NK-92 treated with Interleukin-12 subunit alpha and Interleukin-12 subunit beta, amount 100 ng/mL, for 24 hours (cell line): ENCODE measurements at regions not wholly inside any gene's neighbourhood (a gene's known extent, or its start where the extent isn't known, plus 50 kb on each side); places are given as distances from the start of the nearest gene placed in this dataset.
"Not testable (repeated sequence)": the region's sequence is repeated elsewhere in the genome, so short reads cannot be mapped to it uniquely, and the experiment has no call there.

ENCODE experiments used
- DNase-seq: peaks from one replicate; lab custom pipeline; 2025; lab: John Stamatoyannopoulos, UW

DNA sequence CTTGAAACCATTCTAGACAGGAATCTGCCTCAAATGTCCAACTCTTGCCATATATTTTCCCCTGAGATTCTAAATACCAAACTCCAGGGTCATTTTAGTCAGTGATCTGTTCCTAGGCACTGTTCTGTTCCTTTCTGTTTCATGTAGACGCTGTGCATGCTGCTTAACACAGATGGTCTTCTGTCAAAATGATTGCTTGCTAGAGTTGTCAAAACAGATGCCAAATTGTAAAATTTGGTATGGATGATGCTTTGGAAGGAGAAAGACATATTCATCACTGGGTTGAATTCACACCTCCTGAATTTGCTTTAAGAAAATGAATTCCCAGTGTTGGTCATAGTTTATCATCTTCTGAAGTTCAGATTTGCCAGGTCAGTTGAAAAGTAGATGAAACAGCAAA, 425.9 kb downstream of the ETS1 start:
- DNase-seq: no peak

DNA sequence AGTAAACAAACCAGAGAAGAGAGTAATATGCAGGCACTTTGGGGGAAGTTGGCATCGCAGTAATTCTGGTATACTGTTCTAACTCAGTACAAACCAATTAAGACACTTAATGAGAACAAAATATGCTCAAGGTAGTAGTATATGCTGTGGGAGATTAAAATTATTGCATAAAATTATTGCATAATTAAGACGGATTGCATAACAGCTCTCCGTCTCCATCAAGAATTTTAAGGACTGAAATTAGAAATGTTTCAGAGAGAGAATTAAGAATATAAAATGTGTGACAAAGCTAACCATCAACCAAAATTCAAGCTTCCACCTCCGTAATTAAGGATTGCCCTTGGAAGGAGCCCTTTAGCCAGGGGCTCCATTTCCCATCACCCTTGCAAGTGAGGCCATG, 428.5 kb downstream of the ETS1 start:
- DNase-seq: no peak

DNA sequence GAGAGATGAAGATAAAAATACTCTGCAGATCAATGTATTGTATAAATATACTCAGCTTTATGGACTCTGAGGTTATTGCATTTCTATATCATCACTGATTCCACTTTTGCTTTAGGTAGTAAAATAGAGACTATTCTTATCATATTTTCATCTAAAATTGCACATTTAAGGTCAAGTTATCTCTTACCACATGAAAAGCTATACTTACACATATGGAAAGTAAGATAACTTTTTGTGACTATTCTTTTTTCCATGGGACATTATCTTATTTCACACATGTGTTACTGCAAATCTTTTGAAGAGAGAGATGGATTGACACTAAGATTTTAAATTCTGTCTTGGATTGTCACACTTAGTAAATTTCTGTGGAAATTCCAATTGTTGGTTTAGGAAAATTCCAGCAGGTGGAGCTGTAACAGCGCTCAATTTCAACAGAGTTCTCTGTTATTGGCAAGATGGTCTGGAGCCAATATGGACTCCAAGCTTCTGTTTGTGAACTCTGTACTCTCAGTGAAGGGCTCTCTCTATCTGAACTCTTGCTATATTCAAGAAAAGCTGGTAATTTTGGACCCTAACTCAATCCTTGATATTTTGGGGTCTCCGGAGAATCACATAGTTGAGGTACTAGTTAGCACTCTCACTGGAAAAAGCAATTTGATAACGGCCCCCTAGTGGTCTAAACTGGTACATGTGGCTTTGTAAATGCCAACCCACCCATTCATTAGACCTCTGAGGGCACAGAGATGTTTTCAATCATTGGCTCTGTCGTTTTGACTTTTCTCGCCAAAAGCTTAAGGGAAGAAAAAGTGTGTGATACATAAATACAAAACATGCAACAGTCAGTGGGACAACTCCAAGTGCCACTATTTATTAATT, 429.7 kb downstream of the ETS1 start:
- DNase-seq: peak; percentile 20

DNA sequence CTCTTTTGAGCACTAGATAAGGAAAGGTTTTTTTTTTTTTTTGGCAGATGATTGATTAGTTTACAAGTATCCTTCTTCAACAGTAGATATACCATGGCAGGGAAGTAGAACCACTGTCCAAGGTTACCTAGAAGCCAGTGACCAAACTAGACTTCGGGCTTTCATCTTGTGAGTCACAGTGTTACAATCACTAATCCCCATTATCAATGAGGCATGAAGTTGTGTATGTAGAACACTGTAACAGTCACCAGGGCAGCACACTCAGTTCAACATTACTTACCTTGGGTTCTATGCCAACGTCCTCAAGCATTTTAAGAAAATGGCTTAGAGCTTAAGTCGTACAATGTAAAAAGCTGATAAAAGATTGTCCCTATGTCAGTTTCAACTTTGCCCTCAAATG, 430.9 kb downstream of the ETS1 start:
- DNase-seq: no peak

DNA sequence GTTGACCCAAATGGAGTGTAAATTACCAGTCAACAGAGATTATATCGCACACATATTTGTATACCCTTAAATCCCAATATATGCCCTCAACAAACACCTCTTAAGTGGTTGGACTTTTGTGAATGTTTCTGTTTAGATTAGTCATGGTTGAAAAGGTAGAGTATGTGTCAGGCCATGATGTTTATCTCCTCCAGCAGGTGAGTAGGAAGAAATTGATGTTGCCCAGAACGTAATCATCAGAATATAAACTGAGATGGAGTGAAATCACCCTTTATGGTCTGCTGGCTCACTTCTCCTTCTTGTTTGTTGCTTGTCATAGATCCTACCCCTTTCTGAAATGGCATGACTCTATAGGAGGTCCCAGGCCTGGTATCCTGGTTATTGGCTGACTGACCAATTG, 431.8 kb downstream of the ETS1 start:
- DNase-seq: no peak

DNA sequence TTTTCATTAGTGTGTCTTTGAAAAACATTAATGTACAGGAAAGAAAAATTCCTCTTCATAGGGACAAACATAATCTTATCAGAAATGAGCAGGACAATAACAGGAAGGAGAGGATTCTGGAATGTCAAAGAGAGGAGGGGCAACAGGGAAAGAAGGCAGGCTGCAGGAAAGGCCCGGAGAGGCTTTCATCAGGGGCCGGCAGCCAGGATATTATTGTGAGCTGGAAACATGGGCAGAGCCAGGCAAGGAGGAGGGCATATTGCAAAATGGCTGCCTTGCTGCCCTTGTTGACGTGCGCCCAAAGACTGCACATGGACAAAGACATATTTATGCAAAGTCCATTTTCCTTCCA, 433.7 kb downstream of the ETS1 start:
- no peak for DNase-seq

DNA sequence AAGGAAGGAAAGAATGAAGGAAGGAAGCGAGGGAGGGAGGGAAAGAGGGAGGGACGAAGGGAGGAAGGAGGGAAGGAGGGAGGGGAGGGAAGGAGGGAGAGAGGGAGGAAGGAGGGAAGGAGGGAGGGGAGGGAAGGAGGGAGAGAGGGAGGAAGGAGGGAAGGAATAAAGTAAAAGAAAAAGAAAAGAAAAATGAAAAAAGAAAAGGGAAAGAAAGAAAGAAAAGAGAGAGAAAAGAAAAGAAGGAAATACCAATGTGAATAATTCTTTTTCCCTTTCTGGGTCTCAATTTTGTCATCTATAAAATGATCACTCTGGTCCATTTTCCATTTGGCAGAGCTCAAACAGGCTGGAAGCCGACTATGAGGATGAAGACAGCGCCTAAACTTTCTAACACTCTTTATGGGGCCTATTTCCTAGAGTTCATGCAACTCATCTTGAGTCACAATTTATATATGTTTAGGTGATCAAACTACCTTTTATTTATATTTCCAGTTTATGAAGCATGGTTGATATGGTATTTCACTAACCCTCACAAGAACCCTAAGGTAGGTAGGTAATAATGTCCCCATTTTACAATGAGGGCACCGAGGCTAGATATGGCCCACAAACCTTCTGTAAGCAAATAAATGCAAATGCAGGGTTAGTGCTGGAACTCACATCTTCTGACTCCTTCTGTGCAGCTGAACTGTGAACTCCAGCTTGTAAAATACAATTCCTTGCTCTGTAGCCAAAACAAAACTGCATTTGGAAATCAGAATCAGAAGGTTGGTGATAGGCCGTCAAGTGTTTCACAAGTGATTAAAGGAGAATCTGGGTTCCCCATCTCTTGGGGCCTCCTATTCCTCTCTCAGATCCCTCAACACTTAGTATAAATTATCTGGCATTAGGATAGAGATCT, 434.3 kb downstream of the ETS1 start:
- DNase-seq: no peak

DNA sequence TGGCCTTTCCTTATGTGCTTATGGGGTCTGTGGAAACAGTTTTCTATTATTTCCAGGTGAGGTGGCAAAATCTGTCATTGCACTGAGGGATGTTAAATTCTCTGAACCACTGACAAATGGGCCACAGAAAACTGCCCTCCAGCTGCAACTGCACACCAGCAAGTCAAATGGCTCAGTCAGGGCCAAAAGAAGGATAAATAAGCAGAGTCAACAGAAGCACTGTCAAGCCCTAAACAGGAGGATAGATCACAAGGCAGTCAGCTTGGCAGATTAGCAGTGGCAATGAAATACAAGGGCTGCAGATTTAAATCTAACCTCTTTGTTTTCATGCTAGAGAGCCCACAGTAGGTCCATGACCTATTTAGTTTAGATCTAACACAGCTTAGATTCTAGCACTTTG, 435.6 kb downstream of the ETS1 start:
- DNase-seq: no peak

DNA sequence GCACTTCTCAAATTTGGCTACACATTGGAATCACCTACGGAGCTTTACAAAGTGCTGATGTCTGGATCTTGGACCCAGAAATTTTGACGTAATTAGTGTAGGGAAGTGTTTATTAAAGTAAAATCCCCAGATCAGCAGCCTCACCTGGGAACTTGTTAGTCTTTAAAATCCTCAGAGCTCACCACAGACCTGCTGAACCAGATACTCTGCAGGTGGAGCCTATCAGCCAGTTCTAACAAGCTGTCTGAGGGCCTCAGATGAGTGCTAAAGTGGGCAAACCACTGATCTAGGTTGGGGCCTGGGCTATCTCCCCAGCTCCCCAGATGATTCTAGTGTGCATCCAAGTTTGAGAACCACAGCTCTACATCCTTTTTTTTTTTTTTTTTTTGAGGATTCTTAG, 436.0 kb downstream of the ETS1 start:
- no peak for DNase-seq

DNA sequence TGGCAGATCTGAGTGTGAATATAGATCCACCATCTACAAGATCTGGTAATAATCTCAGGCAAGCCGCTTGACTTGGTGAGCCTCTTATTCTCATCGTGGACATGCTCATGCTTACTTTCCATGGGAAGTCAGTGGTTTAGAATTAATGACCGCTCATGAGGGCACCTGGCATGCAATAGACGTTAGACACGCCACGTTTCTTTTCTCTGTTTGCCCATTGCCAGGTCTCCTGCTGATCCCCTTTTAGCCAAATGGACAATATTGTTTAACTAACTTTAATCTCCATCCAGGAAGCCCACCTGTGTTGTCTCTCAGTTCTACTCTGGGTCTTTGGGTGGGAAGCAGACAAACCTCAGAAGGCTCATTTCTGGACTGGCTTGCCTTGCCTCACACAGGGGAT, 439.1 kb downstream of the ETS1 start:
- no peak for DNase-seq

DNA sequence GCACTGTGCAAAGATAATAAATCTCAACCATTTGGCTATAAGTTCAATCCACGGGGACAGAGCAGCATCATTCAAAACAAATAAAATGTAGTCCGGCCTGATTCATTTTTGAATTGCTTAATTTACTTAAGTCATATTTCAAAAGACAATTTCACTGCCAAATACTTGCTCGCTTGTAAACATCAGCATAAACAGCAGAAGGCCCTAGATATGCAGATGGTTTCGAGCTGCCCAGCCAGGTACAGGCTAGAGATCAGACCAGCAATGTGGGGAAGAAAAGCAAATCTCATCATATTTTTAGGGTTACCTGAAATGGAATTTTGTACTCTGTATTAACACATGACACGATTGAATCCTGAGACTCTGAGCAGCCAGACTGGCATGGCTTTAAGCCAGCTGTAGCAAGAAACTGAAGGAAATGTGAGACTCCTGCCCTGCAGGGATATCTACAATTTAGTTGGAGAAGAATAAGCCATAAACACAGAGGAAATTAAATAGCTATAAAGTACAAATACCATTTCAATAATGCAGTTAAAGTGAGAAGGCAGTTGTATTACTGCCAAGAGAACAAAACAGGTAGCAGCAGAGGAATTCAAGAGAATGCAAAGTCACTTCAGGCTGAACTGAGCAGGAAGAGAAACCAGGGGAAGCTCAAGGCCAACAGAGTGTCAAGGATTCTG, 440.3 kb downstream of the ETS1 start:
- no peak for DNase-seq

DNA sequence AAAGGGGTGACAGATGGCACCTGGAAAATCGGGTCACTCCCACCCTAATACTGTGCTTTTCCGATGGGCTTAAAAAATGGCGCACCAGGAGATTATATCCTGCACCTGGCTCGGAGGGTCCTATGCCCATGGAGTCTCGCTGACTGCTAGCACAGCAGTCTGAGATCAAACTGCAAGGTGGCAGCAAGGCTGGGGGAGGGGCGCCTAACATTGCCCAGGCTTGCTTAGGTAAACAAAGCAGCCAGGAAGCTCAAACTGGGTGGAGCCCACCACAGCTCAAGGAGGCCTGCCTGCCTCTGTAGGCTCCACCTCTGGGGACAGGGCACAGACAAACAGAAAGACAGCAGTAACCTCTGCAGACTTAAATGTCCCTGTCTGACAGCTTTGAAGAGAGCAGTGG, 447.1 kb downstream of the ETS1 start:
- DNase-seq: not testable (repeated sequence)

DNA sequence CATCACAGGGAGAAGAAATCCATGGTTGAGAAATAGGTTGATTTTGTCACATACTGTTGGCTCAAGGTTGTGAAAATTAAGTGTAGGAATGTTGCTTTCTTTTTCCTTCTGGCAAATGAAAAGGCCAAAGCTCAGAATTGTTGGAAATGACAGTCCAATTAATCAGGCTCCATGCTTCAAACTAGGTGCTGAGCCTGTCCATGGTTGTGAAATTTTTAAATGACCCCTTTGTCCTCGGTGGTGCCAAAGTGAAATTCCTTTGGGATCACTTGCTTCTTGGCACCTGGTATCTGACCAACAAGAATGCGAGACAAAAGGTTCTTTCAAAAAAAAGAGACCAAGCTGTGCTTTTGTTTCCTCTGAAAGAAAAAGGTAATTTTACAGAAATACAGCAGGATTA, 451.9 kb downstream of the ETS1 start:
- DNase-seq: no peak

DNA sequence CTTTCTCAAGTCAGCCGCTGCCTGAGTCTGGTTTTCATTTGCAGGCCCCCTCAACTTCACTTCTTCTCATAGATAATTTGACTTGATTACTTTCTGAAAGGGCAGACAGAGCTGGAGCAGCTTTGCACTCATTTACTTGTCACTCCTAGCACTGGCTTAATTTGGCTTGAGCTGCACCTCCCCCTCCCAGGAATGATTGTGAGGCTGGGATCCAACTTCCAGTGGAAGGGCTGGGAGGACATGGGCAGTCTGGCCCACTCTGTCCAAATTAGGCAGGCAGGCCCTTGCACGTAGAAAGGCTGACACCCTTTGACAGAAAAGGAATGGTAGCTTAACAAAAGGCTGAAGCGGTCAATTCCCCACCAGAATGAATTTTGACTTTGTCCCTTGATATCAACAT, 453.9 kb downstream of the ETS1 start:
- DNase-seq: no peak

DNA sequence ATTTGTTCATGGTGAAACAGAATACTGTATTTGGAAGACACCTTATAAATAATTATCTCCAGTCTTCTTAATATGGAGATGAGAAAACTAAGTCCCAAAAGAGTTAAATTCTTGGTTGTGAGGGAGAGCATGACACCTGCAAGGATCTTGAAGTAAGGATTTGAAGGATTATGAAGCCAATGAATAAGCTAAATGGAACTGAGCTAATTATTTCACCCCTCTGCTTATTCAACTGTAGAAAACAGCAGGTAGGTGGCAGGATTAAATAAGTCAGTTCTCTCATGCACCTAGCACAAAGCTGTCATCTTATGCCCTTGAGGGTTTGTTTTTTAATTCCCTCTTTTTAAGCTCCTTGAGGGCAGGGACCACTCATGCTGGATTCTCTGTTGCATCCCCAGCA, 457.3 kb downstream of the ETS1 start:
- DNase-seq: no peak

DNA sequence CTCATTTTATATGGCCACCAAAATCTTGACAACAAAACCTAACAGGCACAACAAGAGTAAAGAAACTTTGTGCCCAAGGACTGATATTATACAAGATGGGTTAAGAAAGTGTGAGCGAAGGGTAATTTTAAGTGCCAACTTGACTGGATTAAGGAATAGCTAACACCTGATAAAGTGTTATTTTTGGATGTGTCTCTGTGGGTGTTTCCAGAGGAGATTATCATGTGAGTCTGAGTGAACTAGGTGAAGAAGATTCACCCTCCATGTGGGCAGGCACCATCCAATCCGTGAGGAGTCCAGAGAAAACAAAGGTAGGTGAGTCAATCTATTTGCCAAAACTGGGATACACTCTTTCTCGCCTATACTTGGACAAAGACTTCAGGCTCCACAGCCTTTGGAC, 461.6 kb downstream of the ETS1 start:
- DNase-seq: no peak

DNA sequence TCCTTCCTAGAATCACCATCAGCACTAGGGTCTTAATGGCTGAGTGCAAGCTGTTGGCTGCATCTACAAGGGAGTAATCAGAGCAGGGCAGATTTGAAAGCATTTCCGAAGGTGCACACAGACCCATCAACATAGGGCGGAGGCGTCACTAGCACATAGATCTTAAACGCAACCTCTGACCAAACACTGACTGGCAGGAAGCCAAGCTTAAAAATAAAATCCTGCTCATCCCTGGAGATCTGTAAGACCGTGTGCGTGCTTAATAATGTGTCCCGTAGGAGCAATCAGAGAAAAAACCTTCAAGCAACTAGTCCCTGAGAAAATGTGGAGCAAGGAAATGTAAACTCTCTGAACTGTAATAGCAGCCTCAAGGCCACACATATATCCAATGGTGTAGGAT, 470.5 kb downstream of the ETS1 start:
- DNase-seq: no peak

DNA sequence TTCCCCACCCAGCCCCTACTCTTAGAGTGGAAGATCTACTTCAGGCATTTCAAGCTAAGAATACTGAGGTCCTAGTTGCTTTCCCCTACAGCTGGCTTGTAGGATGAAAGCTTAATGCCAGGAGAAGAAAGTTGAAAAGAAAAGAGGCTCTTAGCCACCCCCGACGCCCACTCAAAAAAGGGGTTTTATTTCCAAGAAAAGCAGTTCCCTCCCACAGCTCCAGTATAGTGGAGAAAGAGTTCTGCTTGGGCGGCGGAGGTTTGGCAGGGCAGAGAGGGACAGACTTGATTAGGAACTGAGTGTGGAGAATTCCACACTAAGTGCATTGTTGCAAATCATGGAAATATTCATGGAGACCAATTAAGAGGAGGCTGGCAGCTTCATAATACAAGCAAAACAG, 470.9 kb downstream of the ETS1 start:
- DNase-seq: no peak

DNA sequence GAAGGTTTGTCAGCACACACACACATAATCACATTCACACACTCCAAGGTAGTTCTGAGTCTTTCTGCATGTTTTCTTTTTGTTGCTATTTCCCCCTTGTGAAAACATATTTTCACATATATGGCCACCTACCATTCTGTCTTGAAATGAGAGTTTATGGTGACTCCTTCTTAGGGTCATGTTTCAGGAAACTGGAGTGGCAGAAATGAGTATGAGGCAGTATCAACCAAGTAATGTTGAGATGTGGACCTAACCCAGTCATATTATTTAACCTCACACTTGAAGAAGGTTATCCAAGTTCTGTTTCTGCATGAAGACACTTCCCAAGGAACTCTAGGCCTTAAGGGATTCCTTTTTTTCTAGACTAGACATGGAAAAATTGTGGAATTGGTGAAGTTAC, 481.4 kb downstream of the ETS1 start:
- DNase-seq: no peak

DNA sequence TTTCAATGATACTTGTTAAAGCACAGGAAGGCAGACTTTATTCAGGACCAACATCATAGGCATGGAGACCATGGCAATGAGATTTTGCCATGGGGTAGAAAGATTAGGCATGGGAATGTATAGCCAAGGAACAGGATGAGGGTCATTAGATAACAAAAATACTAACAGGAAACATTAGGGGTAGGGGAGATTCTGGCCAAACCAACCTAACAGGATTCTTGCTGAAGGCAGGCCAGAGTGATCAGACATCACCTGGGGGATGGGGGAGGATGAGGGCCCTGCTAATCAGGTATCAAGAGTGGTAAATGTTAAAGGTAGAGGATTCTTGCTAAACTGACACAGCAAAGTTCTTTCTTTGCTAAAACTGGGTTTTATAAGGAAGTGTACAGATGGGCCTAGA, 481.8 kb downstream of the ETS1 start:
- no peak for DNase-seq

DNA sequence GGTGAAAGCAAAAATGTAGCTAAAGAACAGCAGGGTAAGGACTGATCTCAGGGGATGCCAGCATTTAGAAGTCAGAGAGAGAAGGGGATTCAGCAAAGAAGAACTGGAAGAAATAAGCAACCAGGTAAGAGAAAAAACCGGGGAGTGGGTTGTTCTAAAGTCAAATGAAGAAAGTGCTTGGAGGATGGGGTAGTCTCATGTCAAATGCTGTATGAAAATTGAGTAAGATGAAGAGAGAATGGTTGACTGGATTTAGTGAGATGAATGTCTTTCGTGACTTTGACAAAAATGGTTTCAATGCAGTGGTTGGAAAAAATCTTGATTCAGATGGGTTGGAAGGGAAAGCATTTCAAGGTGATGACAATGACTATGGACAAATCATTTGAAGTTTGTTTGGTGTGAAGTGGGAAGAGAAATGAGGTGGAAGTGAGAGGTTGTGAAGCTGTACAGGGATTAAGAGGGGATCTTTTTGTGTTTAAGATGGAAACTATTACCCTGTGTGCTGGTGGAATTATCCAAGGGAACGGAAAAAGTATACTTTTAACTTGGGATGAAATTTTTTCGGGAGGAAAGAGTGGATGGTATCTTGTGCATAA, 484.0 kb downstream of the ETS1 start:
- no peak for DNase-seq

DNA sequence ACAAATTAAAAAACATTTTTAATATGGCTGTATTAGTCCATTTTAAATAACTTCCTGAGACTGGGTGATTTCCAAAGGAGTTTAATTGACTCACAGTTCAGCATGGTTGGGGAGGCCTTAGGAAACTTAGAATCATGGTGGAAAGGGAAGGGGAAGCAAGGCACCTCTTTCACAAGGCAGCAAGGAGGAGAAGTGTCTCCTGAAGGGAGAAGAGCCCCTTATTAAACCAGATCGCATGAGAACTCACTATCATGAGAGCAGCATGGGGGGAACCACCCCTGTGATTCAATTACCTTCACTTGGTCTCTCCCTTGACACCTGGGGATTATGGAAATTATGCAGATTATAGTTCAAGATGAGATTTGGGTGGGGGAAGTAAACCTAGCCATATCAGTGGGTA, 488.6 kb downstream of the ETS1 start:
- DNase-seq: no peak
